B cell (primary cell): ENCODE measurements at regions not wholly inside any gene's neighbourhood (a gene's known extent, or its start where the extent isn't known, plus 50 kb on each side); places are given as distances from the start of the nearest gene placed in this dataset.

Experiments used
- CTCF ChIP-seq: fragments of 200-600 bp; IDR thresholded peaks from one replicate; pipeline ENCODE4 v1.8.0; 2022; ENCODE audit warnings: antibody characterized with exemption, mild to moderate bottlenecking
- EZH2 ChIP-seq: IDR thresholded peaks from 2 replicates; pipeline ENCODE4 v1.6.1; 2012; ENCODE audit warnings: borderline replicate concordance, low read depth, mild to moderate bottlenecking, moderate library complexity, low read length; ENCODE audit not compliant: insufficient read depth, poor library complexity, severe bottlenecking

GRCh38 chr12:5210923-5211290, 167.2 kb downstream of the KCNA5 start:
- TF ChIP-seq CTCF (no peak), EZH2 (no peak)
